ENCODE measurements at regions not wholly inside any gene's neighbourhood (a gene's known extent, or its start where the extent isn't known, plus 50 kb on each side); places are given as distances from the start of the nearest gene placed in this dataset.
"Not testable (repeated sequence)": the region's sequence is repeated elsewhere in the genome, so short reads cannot be mapped to it uniquely, and the experiment has no call there.

DNA sequence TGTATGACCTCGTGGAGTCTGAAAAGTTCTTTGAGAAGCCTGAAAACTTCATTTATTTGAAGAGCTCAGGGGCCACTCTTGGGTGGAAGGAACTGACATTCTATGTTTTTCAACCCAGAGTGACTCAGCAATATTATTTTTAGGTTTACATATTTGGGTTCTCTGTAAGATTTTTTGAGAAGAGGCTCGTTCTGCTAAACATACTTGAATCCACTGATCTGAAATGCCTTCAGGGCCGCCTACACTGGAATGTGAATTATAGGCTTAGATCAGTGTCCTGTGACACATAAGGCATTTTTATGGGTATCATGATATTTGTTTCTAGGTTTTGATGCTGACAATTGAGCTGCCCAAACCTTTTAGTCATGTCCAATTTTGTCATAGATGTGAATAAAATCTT lies 86.2 kb downstream of the PSAT1 start:
- no peak for DNase-seq

GRCh38 chr9:78386348-78386747 lies 89.4 kb downstream of the PSAT1 start:
- DNase-seq, result no peak

DNA sequence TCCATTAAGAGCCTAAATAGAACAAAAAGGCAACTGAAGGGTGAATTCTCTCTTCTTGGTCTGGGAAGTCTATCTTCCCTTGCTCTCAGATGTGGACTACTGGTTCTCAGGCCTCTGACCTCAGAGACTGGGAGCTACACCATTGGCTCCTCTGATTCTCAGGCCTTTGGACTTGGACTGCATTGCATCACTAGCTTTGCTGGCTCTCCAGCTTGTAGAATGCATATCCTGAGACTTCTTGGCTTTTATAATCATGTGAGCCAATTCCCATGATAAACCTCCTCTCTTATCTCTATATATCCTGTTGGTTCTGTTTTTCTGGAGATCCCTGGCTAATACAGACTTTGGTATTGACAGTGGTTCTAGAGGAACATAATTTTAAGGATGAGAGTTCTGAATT lies 89.8 kb downstream of the PSAT1 start:
- no peak for DNase-seq

DNA sequence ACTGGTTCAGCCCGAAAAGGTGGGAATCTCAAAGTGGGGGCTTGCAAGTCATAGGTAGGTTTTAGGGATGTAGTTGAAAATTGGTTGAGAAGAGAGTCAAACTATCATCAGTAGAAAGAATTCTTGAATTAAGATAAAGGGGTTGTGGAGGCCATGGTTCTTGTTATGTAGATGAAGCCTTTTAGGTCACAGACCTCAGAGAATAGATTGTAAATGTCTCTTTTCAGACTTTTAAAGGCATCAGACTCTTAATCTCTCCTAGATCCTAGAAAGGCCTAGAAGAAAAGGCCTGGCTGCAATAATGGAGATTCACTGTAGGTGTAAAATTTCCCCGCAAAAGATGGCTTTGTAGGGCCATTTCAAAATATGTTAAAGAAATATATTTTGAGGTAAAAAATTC lies 96.4 kb downstream of the PSAT1 start:
- DNase-seq, result no peak

GRCh38 chr9:78393932-78394331 lies 97.0 kb downstream of the PSAT1 start:
- DNase-seq, result no peak

GRCh38 chr9:78396087-78396486 lies 99.2 kb downstream of the PSAT1 start:
- DNase-seq, result no peak

DNA sequence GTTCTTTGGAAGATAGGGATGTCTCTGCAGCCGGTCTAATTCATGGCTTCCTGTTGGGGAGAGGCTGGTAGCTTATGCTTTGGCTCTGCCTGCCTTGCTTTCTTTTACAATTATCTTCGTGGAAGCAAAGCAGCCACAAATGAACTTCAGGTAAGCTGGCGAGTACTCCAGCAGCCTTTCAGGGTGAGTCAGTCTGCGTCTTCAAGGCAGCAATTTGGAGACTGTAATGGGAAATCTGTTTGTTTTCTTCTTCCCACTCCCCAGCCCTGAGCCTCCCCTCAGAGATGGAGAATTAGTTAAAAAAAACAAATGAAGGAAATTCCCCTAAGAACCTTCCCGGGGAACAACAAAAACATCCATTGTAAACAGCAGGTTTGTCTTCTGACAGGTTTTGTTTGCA lies 100.1 kb downstream of the PSAT1 start:
- DNase-seq, result no peak

- DNase-seq, result no peak
Observed at GRCh38 chr9:78397454-78397853, 100.5 kb downstream of the PSAT1 start.

- no peak for DNase-seq
Observed at GRCh38 chr9:78399153-78399552, 102.2 kb downstream of the PSAT1 start.

DNA sequence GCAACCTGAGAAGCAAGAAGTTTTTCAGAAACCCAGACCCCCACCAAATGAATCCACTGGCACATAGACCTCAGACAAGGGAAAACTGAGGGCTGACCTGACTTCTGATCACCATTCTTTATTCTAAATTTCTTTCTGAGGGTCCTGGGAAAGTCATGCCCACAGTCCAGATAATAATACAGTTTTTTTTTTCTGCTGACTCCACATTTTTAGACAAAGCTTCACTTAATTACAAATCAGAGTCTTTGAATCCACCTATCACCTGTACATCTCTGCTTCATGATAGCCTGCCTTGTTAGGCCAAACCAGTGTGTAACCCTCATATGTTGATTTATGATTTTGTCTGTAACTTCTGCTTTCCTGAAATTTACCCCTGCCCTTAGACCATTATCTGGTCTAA lies 103.6 kb downstream of the PSAT1 start:
- DNase-seq, result no peak

DNA sequence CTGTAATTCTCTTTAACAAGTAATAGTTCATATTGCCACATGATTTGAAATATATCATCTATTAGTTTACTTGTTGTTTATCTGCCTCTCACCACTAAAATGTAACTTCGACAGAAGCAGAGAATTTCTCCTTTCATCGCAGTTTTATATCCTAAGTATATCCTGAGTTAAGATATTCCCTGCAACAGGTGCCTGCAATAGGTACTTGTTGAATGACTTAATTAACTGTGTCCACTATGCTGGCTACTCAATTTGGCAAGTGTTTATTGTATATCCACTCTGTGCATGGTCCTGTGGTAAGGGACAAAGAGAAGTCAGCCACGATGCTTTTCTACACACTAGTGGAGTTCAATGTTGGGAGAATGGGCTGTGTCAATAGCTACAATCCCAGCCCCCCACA lies 108.5 kb downstream of the PSAT1 start:
- no peak for DNase-seq

- no peak for DNase-seq
Observed at GRCh38 chr9:78406146-78406545, 109.2 kb downstream of the PSAT1 start.

DNA sequence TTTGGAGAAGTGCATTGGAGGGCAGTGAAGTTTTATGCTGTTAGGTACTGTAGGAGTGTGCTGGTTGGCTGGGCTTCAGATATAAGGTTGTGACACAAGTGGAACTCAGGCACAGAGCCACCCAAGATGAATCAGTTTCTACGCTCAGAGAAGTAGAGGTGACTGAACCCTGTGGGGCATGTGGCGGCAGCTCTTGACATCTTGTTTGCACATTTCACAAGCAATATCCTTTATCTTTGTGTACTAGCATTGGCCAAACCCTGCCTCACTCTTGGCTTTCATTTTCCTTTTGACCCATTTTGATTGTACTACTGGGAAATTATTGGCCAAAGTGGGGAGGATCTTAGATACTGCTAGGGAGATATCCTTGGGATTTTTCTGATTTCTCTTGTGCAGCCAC lies 110.0 kb downstream of the PSAT1 start:
- DNase-seq, result no peak

DNA sequence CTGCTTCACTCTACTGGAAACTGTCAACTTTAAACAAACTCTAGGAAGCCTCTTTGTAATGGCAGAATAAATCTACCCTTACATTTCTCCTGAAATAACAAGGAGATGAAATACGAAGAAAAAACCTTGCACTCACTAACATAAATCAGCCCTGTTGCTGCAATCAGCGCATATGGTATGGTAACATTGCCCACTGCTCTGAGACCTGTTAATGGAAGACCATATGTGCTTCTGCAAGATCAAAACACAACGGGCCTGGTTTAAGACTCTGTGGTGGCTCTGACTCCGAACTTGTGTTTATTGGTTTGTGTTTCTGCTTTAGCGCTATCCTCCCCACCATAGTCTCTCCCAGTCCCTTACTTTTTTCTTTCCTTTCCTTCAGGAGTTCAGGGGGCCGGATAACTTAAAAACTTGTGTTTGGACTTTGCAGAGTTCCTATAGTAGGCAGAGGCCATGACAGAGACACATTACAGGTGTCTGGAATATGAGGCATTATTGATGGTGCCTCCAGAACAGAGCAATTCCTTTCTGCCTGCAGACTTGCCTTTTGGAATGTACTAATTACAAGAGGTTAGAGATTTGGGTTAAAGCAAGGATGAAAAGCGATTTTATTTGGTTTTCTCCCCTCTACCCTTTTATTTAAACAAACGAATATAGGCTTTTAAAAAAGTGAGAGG lies 110.8 kb downstream of the PSAT1 start:
- no peak for DNase-seq

- DNase-seq, result no peak
Observed at GRCh38 chr9:78408388-78408787, 111.5 kb downstream of the PSAT1 start.

- not testable (repeated sequence) for DNase-seq
Observed at GRCh38 chr9:78409928-78410510, 113.1 kb downstream of the PSAT1 start.

DNA sequence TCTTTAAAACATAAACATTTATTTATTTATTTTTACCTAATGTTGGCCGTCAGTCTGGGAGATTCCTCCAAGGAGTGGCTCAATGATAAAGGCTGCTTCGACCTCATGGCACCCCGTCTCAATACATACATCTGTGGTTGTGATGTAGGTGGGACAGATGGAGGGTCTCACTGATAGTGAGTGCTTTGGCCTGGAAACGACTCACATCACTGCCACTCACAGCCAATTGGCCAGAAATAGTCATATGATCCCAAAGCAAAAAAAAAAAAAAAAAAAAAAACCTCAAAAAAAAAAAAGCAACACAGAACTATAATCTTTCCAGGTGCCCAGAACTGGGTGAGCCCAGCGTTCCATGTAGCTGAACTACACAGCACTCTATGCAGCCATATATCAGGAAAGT lies 125.4 kb downstream of the PSAT1 start:
- no peak for DNase-seq

- DNase-seq, result no peak
Observed at GRCh38 chr9:78424299-78424698, 127.4 kb downstream of the PSAT1 start.

GRCh38 chr9:78428640-78429039 lies 131.7 kb downstream of the PSAT1 start:
- DNase-seq, result no peak

DNA sequence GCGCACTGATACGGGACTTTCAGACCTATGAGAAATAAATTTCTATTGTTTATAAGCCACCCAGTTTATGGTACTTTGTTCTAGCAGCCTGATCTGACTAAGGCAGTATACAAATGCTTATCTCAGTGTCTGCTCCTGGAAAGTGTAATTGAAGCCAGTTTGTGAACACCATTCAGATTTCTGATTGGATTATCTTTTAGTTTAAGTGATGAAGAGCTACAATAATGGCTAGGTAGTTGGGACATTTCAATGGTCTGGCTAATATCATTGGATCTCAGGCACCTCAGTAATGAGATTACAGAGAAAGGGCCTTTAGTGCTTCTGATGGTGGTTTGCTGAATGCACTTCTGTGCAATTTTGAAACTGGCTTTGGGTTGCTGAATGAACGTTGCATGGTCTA lies 133.5 kb downstream of the PSAT1 start:
- DNase-seq, result no peak

GRCh38 chr9:78431039-78431438 lies 134.1 kb downstream of the PSAT1 start:
- not testable (repeated sequence) for DNase-seq

DNA sequence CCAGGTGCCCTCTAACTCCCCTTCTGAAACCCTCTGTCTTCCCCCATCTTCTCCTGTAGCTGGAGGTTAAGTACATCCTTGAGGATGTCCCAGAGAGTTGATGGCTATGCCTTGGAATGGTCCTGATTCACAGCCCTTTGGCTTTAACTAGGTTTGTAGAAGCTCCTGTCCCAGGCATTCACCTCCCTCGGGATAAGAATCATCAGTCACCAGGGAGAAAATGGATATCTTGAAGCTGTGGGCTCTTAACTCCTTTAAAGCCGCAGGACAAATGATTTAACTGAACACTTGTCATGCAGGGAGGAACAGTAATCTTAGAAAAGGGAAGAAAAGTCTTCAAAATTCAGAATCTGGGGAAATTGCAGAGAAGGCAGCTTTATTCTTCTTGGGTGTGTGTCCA lies 139.9 kb downstream of the PSAT1 start:
- no peak for DNase-seq

DNA sequence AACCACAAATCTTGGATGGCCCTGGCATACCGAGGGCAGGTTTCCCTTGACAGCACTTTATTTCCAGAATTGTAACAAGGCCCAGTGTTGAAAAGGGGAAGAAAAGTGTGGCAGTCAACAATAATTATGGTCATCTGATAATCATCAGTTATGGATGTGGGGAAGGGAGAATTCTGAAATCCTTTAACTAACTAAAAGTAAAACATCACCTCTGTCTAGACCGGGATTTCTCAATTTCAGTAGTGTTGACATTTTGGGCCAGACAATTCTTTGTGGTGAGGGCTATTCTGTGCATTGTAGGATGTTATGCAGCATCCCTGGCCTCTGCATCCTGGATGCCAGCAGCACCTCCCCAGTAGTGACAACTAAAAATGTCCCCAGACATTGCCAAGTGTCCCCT lies 140.4 kb downstream of the PSAT1 start:
- DNase-seq, result no peak

DNA sequence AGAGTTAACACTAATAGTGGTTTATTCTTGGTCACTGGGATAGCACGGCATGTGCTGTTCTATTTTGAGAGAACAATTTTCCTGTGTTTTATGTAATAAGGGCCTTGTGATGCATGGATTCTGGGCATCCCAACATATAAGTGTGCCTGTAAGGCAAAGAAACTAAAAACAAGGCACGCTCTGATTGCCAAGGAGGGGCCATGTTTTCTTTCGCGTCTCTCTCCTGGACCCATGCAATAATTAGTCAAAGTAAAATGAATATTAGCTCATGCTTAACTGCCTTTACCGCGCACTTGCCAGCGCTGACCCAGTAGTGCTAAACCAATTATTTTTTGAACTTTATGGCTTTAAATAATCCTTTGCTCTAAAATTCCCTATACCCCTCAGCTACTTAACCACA lies 140.9 kb downstream of the PSAT1 start:
- DNase-seq, result no peak

DNA sequence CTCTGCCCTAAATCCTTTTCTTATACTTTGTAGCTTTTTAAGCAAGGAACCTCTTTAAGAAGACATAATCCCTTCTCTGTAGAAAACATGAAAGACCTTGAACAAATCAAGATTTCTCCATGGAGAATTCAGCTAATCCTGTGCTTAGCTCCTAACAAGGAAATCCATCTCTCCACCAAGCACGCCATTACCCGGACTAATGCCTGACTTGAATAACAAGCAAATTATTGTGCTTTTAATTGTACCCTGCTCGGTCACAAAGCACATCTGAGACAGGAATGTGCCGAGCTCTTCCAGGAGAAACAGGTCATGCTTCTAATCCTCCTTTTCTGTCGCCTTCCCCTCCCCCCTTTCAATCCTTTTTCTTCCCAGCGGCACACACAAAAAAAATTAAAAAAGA lies 141.3 kb downstream of the PSAT1 start:
- no peak for DNase-seq
